Memory B cell (primary cell): ENCODE measurements at regions not wholly inside any gene's neighbourhood (a gene's known extent, or its start where the extent isn't known, plus 50 kb on each side); places are given as distances from the start of the nearest gene placed in this dataset.

ENCODE experiments used
- ATAC-seq: fragments of 150-1000 bp; cut with Tn5 transposase; 2 replicates; pipeline ENCODE4 v1.10.0; 2021; ENCODE audit warnings: low read depth, mild to moderate bottlenecking, moderate library complexity
- DNase-seq, 2 donors: peaks; one replicate each; pipeline ENCODE4 v3.0.0; 2022; ENCODE audit warnings: low spot score in 2 of 2
- H3K27ac Mint-ChIP-seq: one replicate; pipeline ENCODE4 v1.8.0; 2022; ENCODE audit warnings: mild to moderate bottlenecking, moderate library complexity, mixed read lengths
- H3K27me3 Mint-ChIP-seq: one replicate; pipeline ENCODE4 v1.8.0; 2022; ENCODE audit warnings: mixed read lengths
- H3K36me3 Mint-ChIP-seq: one replicate; pipeline ENCODE4 v1.8.0; 2022; ENCODE audit warnings: mild to moderate bottlenecking, mixed read lengths
- H3K4me1 Mint-ChIP-seq: one replicate; pipeline ENCODE4 v1.8.0; 2022; ENCODE audit warnings: mixed read lengths
- H3K4me3 Mint-ChIP-seq: one replicate; pipeline ENCODE4 v1.8.0; 2022; ENCODE audit warnings: mild to moderate bottlenecking, moderate library complexity, mixed read lengths
- H3K9me3 Mint-ChIP-seq: one replicate; pipeline ENCODE4 v1.8.0; 2022; ENCODE audit warnings: mixed read lengths

GRCh38 chr3:177565981-177566380 is 368.7 kb upstream of the TBL1XR1 start:
- Mint-ChIP-seq H3K4me1 (peaks cover 11% of the 10 kb centered on the region), H3K27ac (no peak overlapping the region), H3K9me3 (no peaks in the 10 kb centered on the region), H3K36me3 (no peaks in the 10 kb centered on the region), H3K4me3 (no peak overlapping the region), H3K27me3 (no peaks in the 10 kb centered on the region)
- no peak for DNase-seq
- no peak for ATAC-seq

DNA sequence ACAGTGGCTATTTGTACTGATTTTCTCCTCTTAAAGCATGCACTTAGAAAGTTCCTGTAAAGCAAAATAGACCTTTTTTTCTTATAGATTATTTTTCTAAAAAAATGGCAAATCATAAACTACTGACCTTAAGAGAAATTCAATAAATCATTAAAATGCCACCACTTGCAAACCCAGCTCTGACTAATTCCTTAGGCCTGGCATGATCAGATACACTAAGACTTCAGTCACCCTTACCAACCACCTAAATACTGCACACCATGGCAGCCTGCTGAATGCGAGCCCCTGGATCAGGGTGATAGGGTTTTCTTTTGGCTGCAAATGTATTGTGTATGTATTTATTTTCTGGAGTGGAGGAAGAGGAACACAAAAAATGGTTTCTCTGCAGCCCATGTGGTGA is 370.6 kb upstream of the TBL1XR1 start:
- Mint-ChIP-seq H3K27ac (no peak overlapping the region), H3K27me3 (no peaks in the 10 kb centered on the region)

DNA sequence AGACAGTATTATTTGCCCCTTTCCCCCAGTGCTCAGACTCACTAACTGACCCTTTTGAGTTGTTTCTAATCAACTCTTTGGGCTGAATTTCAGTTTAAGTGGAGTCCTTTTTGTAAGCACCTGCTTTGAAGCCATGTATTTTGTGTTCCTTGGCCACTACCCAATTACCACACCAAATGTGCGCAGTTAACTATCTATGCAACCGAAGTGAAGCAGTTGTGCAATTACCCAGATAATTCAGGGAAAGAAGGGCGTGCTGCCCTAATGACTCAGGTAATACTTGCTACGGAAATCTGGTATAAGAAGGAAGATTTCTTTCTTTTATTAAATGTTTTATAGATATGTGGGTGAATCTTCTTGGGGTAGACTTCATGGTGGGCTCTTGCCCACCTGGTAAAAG is 371.9 kb upstream of the TBL1XR1 start:
- H3K27me3 Mint-ChIP-seq = no peaks in the 10 kb centered on the region
- peaks cover 17% of the 10 kb centered on the region for H3K4me1 Mint-ChIP-seq
- no peak overlapping the region for H3K27ac Mint-ChIP-seq
- no peaks in the 10 kb centered on the region for H3K9me3 Mint-ChIP-seq
- no peak overlapping the region for H3K4me3 Mint-ChIP-seq
- no peak for DNase-seq
- ATAC-seq = no peak
- no peaks in the 10 kb centered on the region for H3K36me3 Mint-ChIP-seq

More for the DNA sequence above, 370.6 kb upstream of the TBL1XR1 start:
- no peaks in the 10 kb centered on the region for H3K9me3 Mint-ChIP-seq
- peaks cover 17% of the 10 kb centered on the region for H3K4me1 Mint-ChIP-seq
- no peak overlapping the region for H3K4me3 Mint-ChIP-seq
- ATAC-seq (no peak), DNase-seq (no peak)
- H3K36me3 Mint-ChIP-seq = no peaks in the 10 kb centered on the region

DNA sequence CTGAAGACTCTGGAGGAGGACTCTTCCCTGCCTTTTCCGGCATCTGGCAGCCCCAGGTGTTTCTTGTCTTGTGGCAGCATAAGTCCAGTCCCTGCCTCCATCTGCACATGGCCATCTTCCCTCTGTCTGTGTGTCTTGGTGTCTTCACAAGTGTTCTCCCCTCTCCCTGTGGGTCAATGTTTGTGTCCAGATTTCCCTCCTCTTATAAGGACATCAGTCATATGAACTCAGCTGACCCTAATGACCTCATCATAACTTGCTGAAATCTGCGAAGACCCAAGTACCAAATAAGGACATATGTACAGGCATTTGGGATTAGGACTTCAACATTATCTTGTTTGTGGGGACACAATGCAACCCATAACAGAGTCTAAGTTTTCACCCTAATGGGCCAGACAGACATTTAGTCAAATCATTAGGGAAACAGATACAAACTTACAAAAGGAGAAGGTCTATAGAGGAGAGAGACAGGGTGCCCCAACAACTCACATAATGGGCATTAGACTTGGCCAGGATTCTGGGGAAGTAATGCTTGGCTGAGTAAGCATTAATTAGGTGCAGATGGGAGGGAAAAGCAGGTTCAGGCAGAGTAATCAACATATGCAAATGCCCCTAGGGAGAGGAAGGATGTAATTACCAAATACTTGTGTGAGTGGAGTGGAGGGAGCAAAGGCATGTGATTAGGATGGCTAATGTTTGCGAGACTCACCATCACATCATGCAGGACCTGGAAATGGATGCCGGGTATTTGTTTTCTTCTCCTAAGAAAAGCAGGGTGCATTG is 372.8 kb upstream of the TBL1XR1 start:
- peak; percentile 48 for ATAC-seq
- peak overlapping the region; percentile 21 for H3K4me3 Mint-ChIP-seq

DNA sequence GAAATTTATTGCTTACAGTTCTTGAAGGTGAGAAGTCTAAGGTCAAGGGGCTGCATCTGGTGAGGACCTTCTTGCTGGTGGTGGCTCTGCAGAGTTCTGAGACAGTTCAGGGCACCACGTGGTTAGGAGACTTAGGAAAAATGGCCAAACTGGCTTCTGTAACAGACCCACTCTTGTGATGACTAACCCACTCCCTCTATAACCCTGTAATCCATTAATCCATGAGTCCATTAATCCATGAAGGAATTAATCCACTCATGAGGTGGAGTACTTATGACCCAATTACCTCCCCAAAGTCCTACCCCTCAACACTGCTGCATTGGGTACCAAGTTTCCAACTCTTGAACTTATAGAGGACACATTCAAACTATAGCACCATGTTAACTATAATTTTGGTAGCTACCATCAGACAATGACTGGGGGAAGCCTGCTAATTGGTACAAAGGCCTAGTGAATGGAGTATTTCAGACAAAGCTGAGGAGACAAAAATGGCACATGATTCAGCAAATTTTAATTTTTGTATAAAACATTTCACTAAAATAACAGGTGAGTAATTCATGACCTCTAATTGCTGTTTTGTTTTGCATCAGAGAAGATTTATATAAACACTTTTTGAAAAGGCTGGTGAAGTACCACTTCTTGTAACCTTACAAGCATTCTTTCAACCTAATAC is 374.1 kb upstream of the TBL1XR1 start:
- no peak overlapping the region for H3K27ac Mint-ChIP-seq
- H3K4me3 Mint-ChIP-seq = no peak overlapping the region
- H3K27me3 Mint-ChIP-seq = peaks cover 2% of the 10 kb centered on the region
- H3K9me3 Mint-ChIP-seq = no peaks in the 10 kb centered on the region
- peaks cover 17% of the 10 kb centered on the region for H3K4me1 Mint-ChIP-seq
- H3K36me3 Mint-ChIP-seq = no peaks in the 10 kb centered on the region
- ATAC-seq = no peak
- DNase-seq = no peak

More for the DNA sequence above, 372.8 kb upstream of the TBL1XR1 start:
- DNase-seq = no peak
- no peaks in the 10 kb centered on the region for H3K9me3 Mint-ChIP-seq
- no peak overlapping the region for H3K27ac Mint-ChIP-seq
- H3K4me1 Mint-ChIP-seq = peaks cover 17% of the 10 kb centered on the region
- H3K27me3 Mint-ChIP-seq = peaks cover 2% of the 10 kb centered on the region
- H3K36me3 Mint-ChIP-seq = no peaks in the 10 kb centered on the region

GRCh38 chr3:177571944-177572315 is 374.6 kb upstream of the TBL1XR1 start:
- Mint-ChIP-seq H3K4me3 (no peak overlapping the region), H3K4me1 (peaks cover 17% of the 10 kb centered on the region), H3K27me3 (peaks cover 2% of the 10 kb centered on the region), H3K36me3 (no peaks in the 10 kb centered on the region), H3K9me3 (no peaks in the 10 kb centered on the region), H3K27ac (no peak overlapping the region)
- ATAC-seq = no peak
- no peak for DNase-seq

DNA sequence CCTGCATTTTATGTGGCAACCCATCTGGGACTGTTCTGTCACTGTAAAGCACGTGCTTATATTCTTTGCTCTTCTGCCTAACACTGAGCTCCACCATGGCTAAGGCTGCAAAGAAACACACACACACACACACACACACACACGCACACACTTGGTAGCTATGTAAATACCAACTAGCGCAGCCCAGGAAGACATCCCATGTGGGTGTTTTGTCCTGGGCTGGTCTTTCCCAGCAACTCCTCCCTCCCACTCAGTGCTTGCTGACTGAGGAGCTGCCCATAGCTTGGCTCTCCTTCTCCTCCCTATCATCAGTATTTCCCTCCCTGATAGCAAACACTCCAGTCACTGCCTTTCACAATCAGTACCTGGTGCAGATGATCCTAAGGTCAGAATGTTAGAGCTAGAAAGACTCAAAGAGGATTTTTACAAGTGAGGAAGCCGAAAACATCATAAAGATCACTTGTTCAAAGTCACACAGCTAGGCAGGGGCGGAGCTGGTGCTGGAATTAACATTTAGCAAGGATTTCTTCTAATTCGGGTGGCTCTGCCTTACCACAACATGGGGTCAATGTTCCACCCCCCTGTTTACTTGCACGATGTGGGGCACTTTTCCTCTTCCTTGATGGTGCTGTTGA is 377.1 kb upstream of the TBL1XR1 start:
- no peaks in the 10 kb centered on the region for H3K9me3 Mint-ChIP-seq
- H3K27me3 Mint-ChIP-seq = peaks cover 2% of the 10 kb centered on the region
- H3K4me3 Mint-ChIP-seq = no peak overlapping the region
- H3K27ac Mint-ChIP-seq = no peak overlapping the region
- H3K4me1 Mint-ChIP-seq = peaks cover 17% of the 10 kb centered on the region
- ATAC-seq (no peak), DNase-seq (no peak)
- no peaks in the 10 kb centered on the region for H3K36me3 Mint-ChIP-seq

DNA sequence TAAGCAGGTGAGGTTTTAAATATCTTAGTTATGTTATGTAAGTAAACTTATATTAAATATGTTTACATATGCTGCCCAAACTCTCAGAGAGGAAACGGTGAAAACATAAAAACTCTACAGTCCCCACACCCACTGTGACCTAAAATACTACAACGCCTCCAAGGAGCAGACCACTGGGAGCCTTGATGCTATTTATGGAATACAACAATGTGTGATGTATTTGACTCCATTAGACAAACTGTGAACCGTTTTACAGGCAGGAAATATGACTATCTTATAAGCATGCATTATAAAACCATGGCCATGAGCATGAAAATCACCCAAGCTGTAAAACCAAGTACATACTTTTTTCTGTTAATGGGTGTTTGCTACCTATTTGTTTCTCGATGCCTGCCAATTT is 379.5 kb upstream of the TBL1XR1 start:
- H3K36me3 Mint-ChIP-seq = no peaks in the 10 kb centered on the region
- peaks cover 5% of the 10 kb centered on the region for H3K4me1 Mint-ChIP-seq
- DNase-seq (no peak), ATAC-seq (no peak)
- H3K27ac Mint-ChIP-seq = no peak overlapping the region
- H3K9me3 Mint-ChIP-seq = no peaks in the 10 kb centered on the region
- H3K27me3 Mint-ChIP-seq = peaks cover 2% of the 10 kb centered on the region
- H3K4me3 Mint-ChIP-seq = no peak overlapping the region

DNA sequence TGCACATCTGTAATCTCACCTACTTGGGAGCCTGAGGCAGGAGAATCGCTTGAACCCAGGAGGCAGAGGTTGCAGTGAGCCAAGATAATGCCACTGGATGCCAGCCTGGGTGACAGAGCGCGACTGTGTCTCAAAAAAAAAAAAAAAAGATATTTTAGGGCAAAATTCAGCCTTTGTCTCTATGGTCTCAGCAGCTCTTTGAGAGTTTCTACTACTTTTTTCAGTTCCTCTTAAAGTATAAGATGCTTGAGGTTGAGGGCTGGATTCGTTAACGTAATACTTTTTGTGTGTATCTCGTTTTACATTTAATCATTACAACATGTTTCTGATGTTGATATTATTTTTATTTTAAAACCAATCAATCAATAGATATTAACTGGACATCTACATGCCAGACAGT is 381.2 kb upstream of the TBL1XR1 start:
- Mint-ChIP-seq H3K27ac (no peak overlapping the region), H3K4me3 (no peak overlapping the region), H3K4me1 (no peaks in the 10 kb centered on the region), H3K9me3 (no peaks in the 10 kb centered on the region), H3K27me3 (peaks cover 2% of the 10 kb centered on the region), H3K36me3 (no peaks in the 10 kb centered on the region)
- no peak for DNase-seq
- ATAC-seq = peak; percentile 86

GRCh38 chr3:177579419-177579818 is 382.1 kb upstream of the TBL1XR1 start:
- ATAC-seq = no peak
- Mint-ChIP-seq H3K9me3 (no peaks in the 10 kb centered on the region), H3K27me3 (peaks cover under 1% of the 10 kb centered on the region), H3K27ac (no peak overlapping the region), H3K4me1 (no peaks in the 10 kb centered on the region), H3K36me3 (no peaks in the 10 kb centered on the region), H3K4me3 (no peak overlapping the region)
- no peak for DNase-seq

DNA sequence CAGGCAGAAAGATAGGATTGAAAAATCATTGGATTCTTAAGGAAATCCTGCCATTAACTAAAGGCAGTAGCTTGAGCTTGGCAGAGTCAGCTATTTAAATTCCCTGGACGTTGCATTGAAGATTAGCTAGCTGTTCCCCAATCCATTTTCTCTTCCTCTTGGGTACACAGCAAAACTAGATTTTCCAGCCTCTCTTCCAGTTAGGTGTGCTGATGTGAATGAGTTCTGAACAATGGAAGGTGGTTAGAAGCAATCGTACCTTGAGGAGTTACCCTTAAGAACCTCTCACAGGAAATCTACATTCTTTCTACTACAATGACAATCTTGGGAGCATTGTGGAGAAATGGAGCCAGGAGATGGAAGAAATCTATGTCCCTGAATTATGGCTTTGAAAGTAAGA is 383.2 kb upstream of the TBL1XR1 start:
- DNase-seq = no peak
- H3K27me3 Mint-ChIP-seq = no peaks in the 10 kb centered on the region
- H3K4me1 Mint-ChIP-seq = no peaks in the 10 kb centered on the region
- H3K4me3 Mint-ChIP-seq = no peak overlapping the region
- ATAC-seq = no peak
- H3K27ac Mint-ChIP-seq = no peak overlapping the region
- no peaks in the 10 kb centered on the region for H3K36me3 Mint-ChIP-seq
- H3K9me3 Mint-ChIP-seq = no peaks in the 10 kb centered on the region

GRCh38 chr3:177585271-177585670 is 388.0 kb upstream of the TBL1XR1 start:
- Mint-ChIP-seq H3K27ac (no peak overlapping the region), H3K9me3 (peaks cover 2% of the 10 kb centered on the region), H3K4me1 (peaks cover 6% of the 10 kb centered on the region), H3K27me3 (no peaks in the 10 kb centered on the region), H3K4me3 (no peak overlapping the region), H3K36me3 (no peaks in the 10 kb centered on the region)
- ATAC-seq (no peak), DNase-seq (no peak)

- Mint-ChIP-seq H3K4me3 (no peak overlapping the region), H3K36me3 (no peaks in the 10 kb centered on the region), H3K27me3 (no peaks in the 10 kb centered on the region), H3K4me1 (peaks cover 10% of the 10 kb centered on the region), H3K27ac (no peak overlapping the region), H3K9me3 (peaks cover 2% of the 10 kb centered on the region)
- ATAC-seq (no peak), DNase-seq (no peak)
Measured at GRCh38 chr3:177589041-177589650, 391.9 kb upstream of the TBL1XR1 start.

DNA sequence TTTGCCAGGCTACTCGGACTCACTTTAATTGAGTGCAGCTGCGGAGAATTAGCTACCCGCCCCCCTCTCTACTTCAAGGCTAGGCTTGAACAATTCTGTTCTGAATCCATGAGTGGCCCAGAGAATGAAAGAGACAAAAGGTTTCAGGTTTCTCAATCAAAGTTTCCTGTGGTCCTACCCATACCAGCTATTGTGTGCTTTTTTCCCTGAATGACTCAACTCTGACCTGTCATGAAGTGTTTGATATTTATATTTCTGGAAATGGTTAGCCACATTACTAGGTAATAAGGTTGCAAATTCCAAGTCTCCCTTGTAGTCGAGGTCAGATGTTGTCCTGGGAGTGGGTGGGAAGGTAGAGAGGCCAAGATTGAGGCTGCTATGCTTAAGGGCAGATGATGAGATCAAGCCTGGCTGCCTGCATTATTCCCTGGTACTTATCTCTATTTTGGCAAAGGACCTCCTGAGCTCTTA is 392.7 kb upstream of the TBL1XR1 start:
- no peak overlapping the region for H3K27ac Mint-ChIP-seq
- DNase-seq = no peak
- H3K9me3 Mint-ChIP-seq = peaks cover 2% of the 10 kb centered on the region
- no peak for ATAC-seq
- peaks cover 10% of the 10 kb centered on the region for H3K4me1 Mint-ChIP-seq
- H3K27me3 Mint-ChIP-seq = no peaks in the 10 kb centered on the region
- no peak overlapping the region for H3K4me3 Mint-ChIP-seq
- no peaks in the 10 kb centered on the region for H3K36me3 Mint-ChIP-seq
